GM13977 (cell line): ENCODE measurements at regions not wholly inside any gene's neighbourhood (a gene's known extent, or its start where the extent isn't known, plus 50 kb on each side); places are given as distances from the start of the nearest gene placed in this dataset.

ENCODE experiments used
- DNase-seq: peaks from one replicate; pipeline ENCODE4 v3.0.0; 2012; ENCODE audit warnings: low spot score
- CTCF ChIP-seq: IDR thresholded peaks from 2 replicates; pipeline ENCODE4 v1.5.1; 2012; ENCODE audit warnings: mild to moderate bottlenecking, control low read depth; ENCODE audit not compliant: insufficient read depth; ENCODE audit errors: extremely low read depth, missing control alignments
- in situ Hi-C: fragments of 300-500 bp; cut with MboI; formaldehyde crosslinking; loops from one replicate; pipeline ENCODE4 v1.12.0; 2022; ENCODE audit warnings: low sequenced_read_pairs, low pct_unique_long_range_greater_than_20kb, mixed read lengths, inconsistent platforms; ENCODE audit not compliant: unreplicated experiment

GRCh38 chr6:33967966-33968724, 164.3 kb upstream of the MLN start:
- in situ Hi-C loops, result no loop called here
- no peak for TF ChIP-seq CTCF

DNA sequence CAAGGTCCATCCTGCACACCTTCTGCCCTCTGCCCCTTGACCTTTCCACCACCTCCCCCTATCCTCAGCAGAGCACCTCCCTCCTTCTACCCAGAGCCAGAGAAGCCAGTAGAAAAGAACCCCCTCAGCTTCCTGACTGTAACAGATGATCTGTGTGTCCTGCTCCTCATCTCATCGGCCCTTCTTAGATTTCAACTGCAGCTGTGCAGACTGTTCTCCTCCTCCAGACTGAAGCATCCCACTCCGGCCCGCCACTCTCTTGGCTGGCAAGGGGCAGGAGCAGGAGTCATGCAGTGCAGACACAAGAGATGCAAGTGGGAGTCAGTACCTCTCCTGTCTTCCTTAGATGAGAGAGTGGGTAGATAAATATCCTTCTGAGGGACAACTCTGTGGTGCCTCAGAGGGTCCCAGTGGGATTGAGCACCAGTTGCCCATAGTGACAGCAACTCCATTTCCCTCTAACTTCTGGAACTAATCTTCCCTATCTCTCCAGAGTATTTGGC, 163.5 kb upstream of the MLN start:
- in situ Hi-C loops, result no loop called here
- DNase-seq, result no peak

More at GRCh38 chr6:33967966-33968724, 164.3 kb upstream of the MLN start:
- no peak for DNase-seq

GRCh38 chr6:33966536-33966935, 162.7 kb upstream of the MLN start:
- DNase-seq, result no peak
- no peak for TF ChIP-seq CTCF
- in situ Hi-C loops, result no loop called here

More for the DNA sequence above, 163.5 kb upstream of the MLN start:
- TF ChIP-seq CTCF, result no peak

DNA sequence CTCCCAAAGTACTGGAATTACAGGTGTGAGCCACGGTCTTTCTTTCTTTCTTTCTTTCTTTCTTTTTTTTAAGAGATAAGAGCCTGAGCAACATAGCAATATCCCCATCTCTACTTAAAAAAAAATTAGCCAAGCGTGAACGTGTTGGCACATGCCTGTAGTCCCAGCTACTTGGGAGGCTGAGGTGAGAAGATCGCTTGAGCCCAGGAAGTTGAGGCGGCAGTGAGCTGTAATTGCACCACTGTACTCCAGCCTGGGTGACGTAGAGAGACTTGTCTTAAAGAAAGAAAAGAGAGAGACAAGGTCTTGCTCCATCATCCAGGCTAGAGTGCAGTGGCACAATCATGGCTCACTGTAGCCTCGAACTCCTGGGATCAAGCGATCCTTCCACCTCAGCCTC, 162.0 kb upstream of the MLN start:
- DNase-seq, result no peak
- in situ Hi-C loops, result no loop called here
- TF ChIP-seq CTCF, result no peak

DNA sequence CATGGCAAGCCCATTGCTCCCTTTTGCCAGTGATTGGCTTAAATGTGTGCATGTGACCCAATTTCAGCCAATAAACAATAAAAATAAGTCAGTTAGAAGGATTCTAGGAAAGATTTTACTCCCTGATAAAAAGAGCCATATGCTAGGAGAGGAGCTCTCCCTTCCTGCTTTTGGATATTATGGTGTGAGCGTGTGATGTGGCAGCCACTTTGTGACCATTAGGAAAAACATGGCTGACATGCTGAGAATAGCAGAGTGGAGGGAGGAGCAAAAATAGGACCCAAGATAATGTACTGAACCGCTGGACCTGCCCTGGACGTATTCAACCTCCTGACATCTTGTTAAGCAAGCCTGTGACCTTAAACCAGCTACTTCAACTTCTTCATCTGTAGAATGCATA, 160.6 kb upstream of the MLN start:
- no peak for TF ChIP-seq CTCF
- in situ Hi-C loops, result no loop called here
- DNase-seq, result no peak

DNA sequence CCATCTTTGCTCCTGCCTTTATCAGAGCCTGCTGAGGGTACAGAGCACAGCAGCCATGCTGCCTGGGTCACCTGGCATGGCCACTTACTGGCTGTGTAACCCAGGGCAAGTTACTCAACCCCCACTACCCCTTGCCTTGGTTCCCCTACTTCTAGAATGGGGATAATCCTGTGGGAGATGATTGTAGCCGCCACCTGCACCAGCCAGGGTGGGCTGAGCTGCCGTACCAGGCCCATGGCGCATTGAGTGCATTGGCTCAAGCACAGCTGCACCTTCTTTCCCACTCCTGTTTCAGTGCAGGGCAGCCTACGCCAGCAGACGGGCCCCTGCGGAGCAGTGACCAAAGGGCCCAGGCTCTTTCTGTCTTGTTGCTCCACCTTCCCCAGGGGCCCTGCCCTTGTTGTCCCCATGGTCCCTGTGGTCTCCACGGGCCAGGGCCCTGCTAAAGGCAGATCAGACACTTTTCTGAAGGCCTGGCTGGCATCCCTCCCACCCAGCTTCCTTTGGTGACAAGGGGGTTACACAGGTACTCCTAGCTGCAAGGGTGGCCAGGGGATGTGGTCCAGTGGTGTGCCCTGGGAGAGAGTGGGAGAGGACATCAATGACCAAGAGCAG, 159.4 kb upstream of the MLN start:
- DNase-seq, result no peak
- TF ChIP-seq CTCF, result no peak
- in situ Hi-C loops, result no loop called here
